Mesothelial cell of epicardium (in vitro differentiated cells): ENCODE measurements at regions not wholly inside any gene's neighbourhood (a gene's known extent, or its start where the extent isn't known, plus 50 kb on each side); places are given as distances from the start of the nearest gene placed in this dataset.

Source experiments
- DNase-seq, 2 experiments: peaks; one replicate each; pipeline ENCODE4 v3.0.0; 2021; ENCODE audit warnings: low spot score in 2 of 2; ENCODE audit not compliant: unreplicated experiment in 2 of 2
- H3K27ac Mint-ChIP-seq: 2 replicates; pipeline ENCODE4 v1.8.0; 2021; ENCODE audit warnings: mixed read lengths
- H3K27me3 Mint-ChIP-seq: 2 replicates; pipeline ENCODE4 v1.8.0; 2021; ENCODE audit warnings: low read depth, mixed read lengths
- H3K36me3 Mint-ChIP-seq: 2 replicates; pipeline ENCODE4 v1.8.0; 2021; ENCODE audit warnings: mixed read lengths
- H3K4me1 Mint-ChIP-seq: 2 replicates; pipeline ENCODE4 v1.8.0; 2021; ENCODE audit warnings: mixed read lengths
- H3K4me3 Mint-ChIP-seq: 2 replicates; pipeline ENCODE4 v1.8.0; 2021; ENCODE audit warnings: mild to moderate bottlenecking, moderate library complexity, mixed read lengths
- H3K9me3 Mint-ChIP-seq: 2 replicates; pipeline ENCODE4 v1.8.0; 2021; ENCODE audit warnings: mixed read lengths
- TF ChIP-seq, protein P1 (sequence below): fragments of 200-600 bp; sonication (generic); IDR thresholded peaks from one replicate; pipeline ENCODE4 v1.5.0; 2021; ENCODE audit warnings: antibody characterized with exemption; ENCODE audit not compliant: unreplicated experiment

DNA sequence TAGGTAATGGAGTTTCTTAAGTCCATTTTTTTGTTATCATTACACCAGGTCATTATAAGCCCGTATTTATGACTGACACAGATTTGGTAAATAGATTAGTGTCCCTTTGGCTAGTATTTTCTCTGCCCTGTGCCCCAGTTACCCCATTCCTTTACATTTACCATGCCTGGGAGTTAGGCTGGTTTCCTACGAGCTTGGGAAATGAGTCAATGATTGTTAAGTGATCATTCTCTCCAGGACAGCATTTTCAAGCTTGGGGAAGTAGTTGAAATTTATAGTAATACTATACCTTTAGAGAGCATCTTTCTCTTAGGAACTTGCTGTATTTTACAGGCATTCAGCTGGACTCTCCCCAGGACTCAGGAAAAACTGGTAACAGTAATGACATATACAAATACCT lies 573.1 kb downstream of the TLE4 start:
- Mint-ChIP-seq H3K9me3 (peaks cover 10% of the 10 kb centered on the region), H3K27ac (no peak overlapping the region), H3K4me1 (peaks cover 15% of the 10 kb centered on the region), H3K36me3 (peaks cover 4% of the 10 kb centered on the region), H3K27me3 (peaks cover 9% of the 10 kb centered on the region), H3K4me3 (no peak overlapping the region)
- TF ChIP-seq, protein P1, sequence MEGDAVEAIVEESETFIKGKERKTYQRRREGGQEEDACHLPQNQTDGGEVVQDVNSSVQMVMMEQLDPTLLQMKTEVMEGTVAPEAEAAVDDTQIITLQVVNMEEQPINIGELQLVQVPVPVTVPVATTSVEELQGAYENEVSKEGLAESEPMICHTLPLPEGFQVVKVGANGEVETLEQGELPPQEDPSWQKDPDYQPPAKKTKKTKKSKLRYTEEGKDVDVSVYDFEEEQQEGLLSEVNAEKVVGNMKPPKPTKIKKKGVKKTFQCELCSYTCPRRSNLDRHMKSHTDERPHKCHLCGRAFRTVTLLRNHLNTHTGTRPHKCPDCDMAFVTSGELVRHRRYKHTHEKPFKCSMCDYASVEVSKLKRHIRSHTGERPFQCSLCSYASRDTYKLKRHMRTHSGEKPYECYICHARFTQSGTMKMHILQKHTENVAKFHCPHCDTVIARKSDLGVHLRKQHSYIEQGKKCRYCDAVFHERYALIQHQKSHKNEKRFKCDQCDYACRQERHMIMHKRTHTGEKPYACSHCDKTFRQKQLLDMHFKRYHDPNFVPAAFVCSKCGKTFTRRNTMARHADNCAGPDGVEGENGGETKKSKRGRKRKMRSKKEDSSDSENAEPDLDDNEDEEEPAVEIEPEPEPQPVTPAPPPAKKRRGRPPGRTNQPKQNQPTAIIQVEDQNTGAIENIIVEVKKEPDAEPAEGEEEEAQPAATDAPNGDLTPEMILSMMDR, result no peak
- no peak for DNase-seq

DNA sequence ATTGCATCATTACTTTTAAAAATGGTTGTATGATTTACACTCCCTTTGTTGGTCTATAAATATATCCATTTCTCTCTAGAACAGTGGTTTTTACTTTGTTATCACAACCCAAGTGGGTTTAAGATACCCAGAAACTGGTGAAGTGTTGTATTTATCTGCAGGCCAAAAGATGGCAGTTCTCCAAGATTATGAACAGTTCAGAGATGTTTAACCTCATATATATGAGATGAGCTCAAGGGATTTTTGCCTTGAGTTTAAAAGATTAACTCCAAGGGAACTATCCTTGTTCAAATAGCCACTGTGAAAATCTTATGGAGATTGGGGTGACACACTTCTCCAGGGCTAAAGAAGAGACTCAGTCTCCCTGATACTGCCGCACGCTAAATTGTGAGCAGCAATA lies 572.6 kb downstream of the TLE4 start:
- DNase-seq, result no peak
- H3K4me1 Mint-ChIP-seq, result peaks cover 15% of the 10 kb centered on the region
- peaks cover 6% of the 10 kb centered on the region for H3K9me3 Mint-ChIP-seq
- H3K27me3 Mint-ChIP-seq, result peaks cover 9% of the 10 kb centered on the region
- H3K36me3 Mint-ChIP-seq, result no peaks in the 10 kb centered on the region
- H3K27ac Mint-ChIP-seq, result no peak overlapping the region
- H3K4me3 Mint-ChIP-seq, result no peak overlapping the region
- TF ChIP-seq, protein P1, result no peak

DNA sequence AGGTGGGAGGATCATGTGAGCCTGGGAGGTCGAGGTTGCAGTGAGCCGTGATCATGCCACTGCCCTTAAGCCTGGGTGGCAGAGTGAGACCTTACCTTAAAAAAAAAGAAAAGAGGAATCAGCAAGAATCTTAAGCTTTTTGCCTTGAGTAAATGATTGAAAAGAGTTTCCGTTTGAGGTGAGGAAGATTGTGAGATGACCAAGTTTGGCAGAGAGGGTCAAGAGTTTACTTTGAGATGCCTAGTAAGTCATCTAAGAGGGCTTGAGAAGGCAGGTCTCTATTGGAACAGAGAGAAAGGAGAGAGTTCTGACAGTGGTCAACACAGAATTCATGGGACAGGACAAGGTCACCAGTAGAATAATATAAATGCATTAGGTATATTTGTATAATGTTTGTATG lies 572.1 kb downstream of the TLE4 start:
- TF ChIP-seq, protein P1, result no peak
- Mint-ChIP-seq H3K4me1 (peaks cover 15% of the 10 kb centered on the region), H3K36me3 (no peaks in the 10 kb centered on the region)

DNA sequence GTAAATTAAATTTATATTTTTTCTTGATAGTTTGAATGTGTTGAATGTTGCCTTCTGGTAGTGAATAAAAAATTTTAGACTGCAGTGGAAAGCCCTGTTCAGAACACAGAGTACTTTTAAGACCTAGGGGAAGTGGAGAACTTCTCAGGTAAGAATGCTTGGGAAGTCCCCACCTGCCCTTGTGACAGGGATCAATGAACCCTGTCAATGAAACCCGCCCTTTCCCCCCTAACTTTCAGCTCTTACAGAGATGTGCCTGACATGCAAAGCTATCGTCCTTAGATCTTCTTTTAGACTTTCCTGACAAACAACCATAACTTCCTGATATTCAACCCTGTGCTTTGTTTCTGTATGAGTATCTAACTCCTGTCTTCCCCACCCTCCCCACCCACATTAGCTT lies 562.7 kb downstream of the TLE4 start:
- H3K27ac Mint-ChIP-seq, result no peak overlapping the region
- peaks cover 6% of the 10 kb centered on the region for H3K27me3 Mint-ChIP-seq
- H3K36me3 Mint-ChIP-seq, result no peaks in the 10 kb centered on the region
- TF ChIP-seq, protein P1, result no peak
- H3K4me1 Mint-ChIP-seq, result no peaks in the 10 kb centered on the region
- H3K4me3 Mint-ChIP-seq, result no peak overlapping the region
- no peaks in the 10 kb centered on the region for H3K9me3 Mint-ChIP-seq
- DNase-seq, result no peak

More for the DNA sequence above, 572.1 kb downstream of the TLE4 start:
- peaks cover under 1% of the 10 kb centered on the region for H3K9me3 Mint-ChIP-seq
- peaks cover 10% of the 10 kb centered on the region for H3K27me3 Mint-ChIP-seq
- no peak overlapping the region for H3K4me3 Mint-ChIP-seq
- H3K27ac Mint-ChIP-seq, result no peak overlapping the region
- no peak for DNase-seq

DNA sequence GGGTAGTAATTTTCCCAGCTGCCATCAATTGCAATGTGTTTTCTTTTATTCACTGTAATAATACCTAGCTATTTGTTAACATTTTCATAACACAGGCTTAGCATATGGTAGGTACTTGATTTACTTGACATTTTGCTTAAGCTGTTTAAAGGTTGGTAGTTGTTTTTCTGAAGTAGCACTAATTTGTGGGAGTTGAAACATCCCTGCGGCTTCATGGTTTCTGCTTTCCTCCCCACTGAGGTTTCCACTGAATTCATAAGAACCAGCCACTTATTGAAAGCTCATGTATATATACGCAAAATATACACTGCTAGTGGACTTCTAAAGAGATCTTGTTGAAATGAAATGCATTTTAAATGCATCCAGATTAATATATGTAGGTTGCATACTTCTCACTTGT lies 559.9 kb downstream of the TLE4 start:
- TF ChIP-seq, protein P1, result no peak
- Mint-ChIP-seq H3K9me3 (no peaks in the 10 kb centered on the region), H3K4me1 (no peaks in the 10 kb centered on the region), H3K27me3 (peaks cover 5% of the 10 kb centered on the region), H3K36me3 (no peaks in the 10 kb centered on the region), H3K4me3 (no peak overlapping the region), H3K27ac (no peak overlapping the region)
- DNase-seq, result no peak

DNA sequence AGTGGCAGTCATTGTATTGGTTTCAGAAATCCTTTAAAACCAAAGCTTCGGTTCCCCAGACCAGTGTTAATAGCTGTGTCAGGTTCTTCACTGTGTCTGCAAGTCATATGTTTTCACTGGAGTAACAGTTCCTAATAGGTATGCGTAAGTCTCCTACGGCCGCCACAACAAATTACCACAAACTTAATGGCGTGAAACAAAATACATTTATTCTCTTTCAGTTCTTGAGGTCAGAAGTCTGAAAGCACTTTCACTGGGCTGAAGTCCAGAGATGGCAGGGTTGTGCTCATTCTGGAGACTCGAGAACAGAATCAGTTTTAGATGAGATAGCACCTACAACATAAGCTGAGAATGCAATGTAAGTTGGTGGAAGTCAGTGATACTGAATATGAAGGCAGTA lies 556.2 kb downstream of the TLE4 start:
- no peak for DNase-seq
- TF ChIP-seq, protein P1, result no peak

More for the DNA sequence above, 556.2 kb downstream of the TLE4 start:
- Mint-ChIP-seq H3K27me3 (peaks cover 3% of the 10 kb centered on the region), H3K36me3 (no peaks in the 10 kb centered on the region), H3K4me1 (no peaks in the 10 kb centered on the region), H3K4me3 (no peak overlapping the region), H3K9me3 (no peaks in the 10 kb centered on the region), H3K27ac (no peak overlapping the region)
